ENCODE measurements at regions not wholly inside any gene's neighbourhood (a gene's known extent, or its start where the extent isn't known, plus 50 kb on each side); places are given as distances from the start of the nearest gene placed in this dataset.

DNA sequence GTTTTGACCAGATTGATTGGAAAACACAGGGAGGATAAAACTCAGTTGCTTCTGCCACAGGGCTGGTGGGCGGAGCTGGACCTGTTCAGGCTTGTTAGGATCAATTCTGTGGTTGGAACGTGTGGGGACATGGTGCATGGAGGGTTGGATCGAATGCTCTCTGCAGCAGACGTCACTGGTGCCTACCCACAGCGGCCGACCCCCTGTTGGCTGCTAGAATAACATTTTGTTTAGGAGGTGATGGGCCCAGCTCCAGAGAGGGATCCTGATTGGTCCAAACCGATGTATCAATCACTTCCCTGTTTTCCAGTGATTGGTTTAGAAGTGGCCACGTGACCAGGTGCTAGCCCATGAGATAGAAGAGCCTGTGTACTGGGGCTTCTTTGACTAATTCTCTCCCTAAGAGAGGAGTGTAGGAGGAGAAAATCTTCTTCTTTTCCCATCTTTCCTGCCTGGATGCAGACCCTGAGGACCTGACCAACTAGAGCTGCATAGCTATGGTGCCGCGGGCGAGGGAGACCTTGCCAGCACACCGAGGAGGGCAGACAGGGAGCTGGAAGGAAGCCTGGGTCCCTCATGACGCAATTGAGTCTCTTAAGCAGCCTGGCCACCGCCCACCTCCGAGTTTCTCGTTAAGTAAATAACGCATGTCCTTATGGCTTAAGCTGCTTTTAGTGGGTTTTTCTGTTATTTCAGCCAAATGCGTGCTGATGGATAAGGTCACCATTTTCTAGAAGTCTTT is 163.5 kb downstream of the AACS start:
- TF ChIP-seq CTCF (IDR thresholded peaks at IDR 0.05; ENCODE audit: low read depth, low read length) (no peak), MYC (IDR thresholded peaks at IDR 0.05; ENCODE audit: low read depth, low read length) (no peak), MAX (IDR thresholded peaks at IDR 0.05; ENCODE audit: low read depth, low read length) (no peak), POLR2A (IDR thresholded peaks at IDR 0.05; ENCODE audit: extremely low read depth, insufficient read length) (no peak)
